Cerebellar nuclear complex (tissue), 1 donor: ENCODE measurements at regions not wholly inside any gene's neighbourhood (a gene's known extent, or its start where the extent isn't known, plus 50 kb on each side); places are given as distances from the start of the nearest gene placed in this dataset.

Experiments used
- DNase-seq, 2 experiments: peaks; one replicate each; lab custom pipeline; 2025; lab: John Stamatoyannopoulos, UW

- no peak for DNase-seq
Measured at GRCh38 chr2:157056200-157056676, 201.3 kb upstream of the GALNT5 start.

- no peak for DNase-seq
Measured at GRCh38 chr2:157058161-157058560, 199.3 kb upstream of the GALNT5 start.

DNA sequence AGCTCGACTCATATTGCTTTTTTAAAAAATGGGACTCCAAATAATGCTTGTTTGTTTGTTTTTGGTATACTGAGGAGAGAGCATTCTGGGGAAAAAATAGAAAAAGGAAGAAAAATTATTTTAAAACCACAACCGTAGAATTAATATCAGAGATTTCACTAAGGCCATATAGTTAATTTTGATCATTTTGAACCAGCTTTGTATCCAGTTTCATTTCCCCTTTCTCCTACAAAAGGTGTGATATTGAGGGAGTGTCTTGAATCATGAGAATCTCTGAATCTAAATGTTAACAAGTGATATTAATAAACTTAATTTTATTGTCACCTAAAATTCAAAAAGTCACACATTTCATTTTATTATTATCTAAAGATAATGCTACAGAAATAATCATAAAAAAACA lies 198.5 kb upstream of the GALNT5 start:
- DNase-seq, result no peak

DNA sequence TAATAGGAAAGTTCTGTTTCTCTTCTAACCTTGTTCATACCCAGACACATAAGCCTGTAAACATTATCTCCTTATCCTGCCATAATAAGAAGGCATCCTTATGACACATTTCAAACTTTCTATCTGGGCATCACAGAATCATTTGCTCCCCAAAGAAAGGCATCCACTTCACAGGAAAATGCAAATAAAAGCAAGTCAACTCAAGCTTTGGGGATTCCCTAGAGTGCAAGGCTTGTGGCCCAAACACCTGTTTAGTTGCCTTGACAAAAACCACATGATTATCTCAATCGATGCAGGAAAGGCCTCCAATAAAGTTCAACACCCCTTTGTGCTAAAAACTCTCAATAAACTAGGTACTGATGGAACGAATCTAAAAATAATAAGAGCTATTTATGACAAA lies 195.7 kb upstream of the GALNT5 start:
- no peak for DNase-seq

DNA sequence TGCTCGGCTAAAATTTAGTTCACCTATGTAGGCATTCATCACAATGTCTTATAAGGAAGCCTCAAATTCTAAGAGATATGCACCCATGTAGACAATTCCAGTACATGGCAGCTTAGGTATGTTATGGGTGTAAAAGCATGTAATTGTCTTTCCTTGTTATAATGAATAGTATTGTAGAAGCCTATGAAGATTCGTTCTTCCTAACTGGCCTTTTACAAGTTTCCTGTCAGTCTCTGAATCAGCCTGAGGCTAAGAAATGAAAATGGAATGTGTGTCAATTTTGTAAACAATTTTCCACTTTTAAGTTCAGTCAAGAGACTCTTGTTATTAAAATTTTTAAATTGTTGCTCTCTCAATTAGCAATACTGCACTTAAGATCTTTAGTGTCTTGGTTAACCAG lies 189.9 kb upstream of the GALNT5 start:
- no peak for DNase-seq

GRCh38 chr2:157068237-157068636 lies 189.3 kb upstream of the GALNT5 start:
- DNase-seq, result no peak

- DNase-seq, result peak in 1 of 2 experiments; percentile 43
Measured at GRCh38 chr2:157075924-157076323, 181.6 kb upstream of the GALNT5 start.

DNA sequence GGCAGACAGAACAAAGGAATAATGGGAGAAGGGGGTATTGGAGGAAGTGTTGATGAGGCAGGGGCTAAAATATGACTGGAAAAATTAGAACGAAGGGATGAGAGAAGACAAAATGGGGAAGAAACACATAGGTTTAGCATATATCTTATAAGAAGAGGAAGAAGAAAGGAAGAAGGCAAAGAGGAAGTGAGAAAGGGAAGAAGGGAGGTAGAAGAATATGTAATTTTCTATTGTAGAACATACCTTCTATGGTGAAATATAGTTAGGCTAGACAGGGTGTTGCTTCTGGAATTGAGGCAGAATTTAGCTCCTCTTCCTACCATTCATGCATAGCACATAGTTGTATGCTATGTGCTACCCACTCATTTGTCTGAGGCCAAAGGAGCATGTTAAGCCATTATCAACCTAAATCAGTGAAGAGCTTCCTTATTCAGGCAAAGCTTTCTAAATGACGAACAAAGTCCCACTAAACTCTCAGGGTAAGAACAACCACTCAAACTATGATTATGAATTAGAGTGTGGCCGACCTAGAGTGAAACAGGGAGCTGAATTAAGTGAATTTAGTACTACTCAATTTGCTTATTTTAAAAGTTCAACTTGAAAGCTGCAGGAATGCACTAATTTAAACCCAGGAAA lies 180.9 kb upstream of the GALNT5 start:
- no peak for DNase-seq

DNA sequence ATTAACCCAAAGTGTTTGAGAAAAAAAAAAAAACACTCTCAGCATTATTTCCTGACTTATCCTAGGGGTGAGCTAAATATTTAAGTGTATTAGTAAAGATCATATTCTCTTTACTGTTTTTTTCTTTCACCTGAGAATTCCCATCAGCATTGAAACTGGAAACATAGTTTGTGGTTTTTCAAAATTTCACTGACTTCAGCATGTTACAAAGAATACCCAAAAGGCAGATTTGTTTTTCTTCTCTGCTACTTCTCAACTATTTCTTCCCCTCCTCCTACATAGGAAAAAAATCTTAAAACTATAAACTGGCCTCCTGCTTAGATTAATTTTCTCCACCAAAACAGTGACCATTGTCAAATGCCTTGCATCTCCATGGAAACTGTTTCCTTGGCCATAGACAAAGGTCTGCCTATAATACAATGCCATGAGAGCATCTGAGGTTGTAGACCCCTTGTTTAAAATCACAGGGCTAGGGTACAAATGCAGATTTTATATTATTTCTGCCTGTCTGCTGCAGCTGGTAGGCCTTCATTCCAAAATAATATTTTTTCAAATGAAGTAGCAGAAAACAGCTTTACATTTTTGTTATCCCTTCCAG lies 179.7 kb upstream of the GALNT5 start:
- no peak for DNase-seq

- DNase-seq, result no peak
Measured at GRCh38 chr2:157082950-157083349, 174.6 kb upstream of the GALNT5 start.

- DNase-seq, result no peak
Measured at GRCh38 chr2:157085522-157085921, 172.0 kb upstream of the GALNT5 start.

- DNase-seq, result no peak
Measured at GRCh38 chr2:157087373-157088002, 170.0 kb upstream of the GALNT5 start.

GRCh38 chr2:157093666-157094065 lies 163.8 kb upstream of the GALNT5 start:
- no peak for DNase-seq

GRCh38 chr2:157105372-157105771 lies 152.1 kb upstream of the GALNT5 start:
- DNase-seq, result no peak

DNA sequence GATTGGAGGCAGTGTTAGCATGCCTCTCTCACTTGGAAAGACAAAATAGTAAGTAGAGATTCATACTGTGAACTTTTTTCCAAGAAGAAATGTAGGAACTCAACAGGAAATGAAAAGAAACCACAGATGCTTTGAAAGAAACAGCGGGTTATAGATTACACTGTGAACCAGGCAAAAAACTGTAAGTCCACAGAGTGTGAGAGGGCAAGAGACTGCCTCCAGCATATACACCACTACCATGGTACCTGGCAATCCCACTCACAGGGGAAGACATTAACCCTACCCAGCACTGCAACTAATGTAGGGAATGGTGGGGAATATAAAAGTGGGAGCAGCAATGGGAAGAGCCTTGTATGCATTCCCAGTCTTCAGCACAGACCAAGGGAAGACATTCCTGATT lies 150.6 kb upstream of the GALNT5 start:
- DNase-seq, result no peak

DNA sequence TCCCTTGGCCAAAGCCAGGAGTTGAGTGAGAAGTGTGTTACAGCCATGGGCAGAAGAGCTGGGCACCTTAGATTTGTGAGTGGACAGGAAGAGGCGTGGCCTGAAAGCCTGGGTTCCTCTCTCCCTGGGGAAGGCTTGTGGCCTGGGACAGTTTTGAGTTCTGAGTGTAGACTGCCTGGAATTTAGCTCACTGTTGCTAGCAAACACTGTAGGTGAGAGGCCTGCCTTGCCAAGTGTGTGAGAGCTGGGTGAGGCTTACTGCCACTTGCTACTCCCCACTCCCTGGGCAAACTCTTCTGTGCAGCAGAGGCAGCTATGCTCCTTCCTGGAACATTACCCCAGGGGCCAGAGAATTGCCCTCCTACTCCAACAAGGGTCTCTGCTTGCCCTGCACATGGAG lies 150.0 kb upstream of the GALNT5 start:
- DNase-seq, result no peak

- DNase-seq, result no peak
Measured at GRCh38 chr2:157107877-157108276, 149.6 kb upstream of the GALNT5 start.

- DNase-seq, result no peak
Measured at GRCh38 chr2:157122776-157123175, 134.7 kb upstream of the GALNT5 start.

DNA sequence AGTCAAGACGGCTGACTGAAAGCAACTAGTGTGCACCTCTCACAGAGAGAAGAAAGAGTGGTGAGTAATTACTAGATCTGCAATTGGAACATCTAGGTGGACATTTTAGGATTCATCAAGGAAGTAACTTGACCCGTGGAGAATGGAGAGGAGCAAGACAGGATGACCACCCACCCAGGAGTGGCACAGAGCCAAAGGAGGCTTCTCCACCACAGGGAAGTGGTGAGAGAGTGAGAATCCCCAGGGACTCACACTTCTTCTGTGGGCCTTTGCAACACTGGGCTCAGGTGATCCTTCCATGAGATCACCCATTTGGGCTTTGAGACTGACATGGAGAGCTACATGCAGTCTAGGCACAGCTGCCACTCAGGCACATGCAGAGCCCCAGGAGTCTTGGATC lies 132.8 kb upstream of the GALNT5 start:
- no peak for DNase-seq

- DNase-seq, result no peak
Measured at GRCh38 chr2:157125685-157126084, 131.8 kb upstream of the GALNT5 start.

DNA sequence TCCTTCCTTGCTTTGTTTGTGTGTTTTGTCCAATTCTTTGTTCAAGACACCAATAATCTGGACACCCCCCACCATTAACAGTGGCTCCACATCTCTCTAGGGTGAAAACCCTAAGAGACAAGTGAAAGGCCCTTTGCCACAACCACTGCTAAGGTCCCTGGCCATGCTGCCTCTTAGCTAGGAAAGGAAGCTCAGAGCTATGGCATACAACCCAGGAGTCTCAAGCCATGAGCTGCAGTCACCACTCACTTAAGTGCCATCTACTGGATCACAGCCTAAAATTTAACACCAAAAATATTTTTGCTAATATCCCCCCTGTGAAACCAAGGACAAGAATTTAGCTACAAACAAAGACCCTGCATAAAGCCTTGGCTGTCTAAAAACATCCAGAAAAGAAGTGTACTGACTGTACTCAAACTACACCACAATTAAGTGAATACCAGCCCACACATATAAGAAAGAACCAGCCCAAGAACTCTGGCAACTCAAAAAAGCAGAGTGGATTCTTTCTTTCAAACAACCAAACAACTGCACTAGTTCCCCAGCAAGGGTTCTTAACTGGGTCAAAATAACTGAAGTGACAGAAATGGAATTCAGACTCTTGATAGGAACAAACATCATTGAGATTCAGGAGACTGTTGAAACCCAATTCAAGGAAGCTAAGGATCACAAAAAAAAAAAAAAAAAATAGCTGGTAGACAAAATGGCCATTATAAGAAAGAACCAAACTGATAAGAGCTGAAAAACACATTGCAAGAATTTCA lies 130.1 kb upstream of the GALNT5 start:
- no peak for DNase-seq

DNA sequence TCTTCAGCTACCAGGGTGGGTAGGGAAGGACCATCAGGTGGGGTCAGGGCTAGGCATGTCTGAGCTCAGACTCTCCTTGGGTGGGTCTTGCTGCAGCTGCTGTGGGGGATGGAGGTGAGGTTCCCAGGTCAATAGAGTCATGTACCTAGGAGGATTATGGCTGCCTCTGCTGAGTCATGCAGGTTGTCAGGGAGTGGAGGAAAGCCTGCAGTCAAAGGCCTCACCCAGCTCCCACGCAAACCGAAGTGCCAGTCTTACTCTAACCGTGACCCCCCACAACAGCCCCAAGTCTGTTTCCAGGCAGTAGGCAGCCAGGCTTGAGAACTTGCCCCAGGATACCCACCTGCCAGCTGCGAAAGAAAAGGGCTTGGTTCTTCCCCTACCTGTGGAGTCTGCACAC lies 113.6 kb upstream of the GALNT5 start:
- no peak for DNase-seq

DNA sequence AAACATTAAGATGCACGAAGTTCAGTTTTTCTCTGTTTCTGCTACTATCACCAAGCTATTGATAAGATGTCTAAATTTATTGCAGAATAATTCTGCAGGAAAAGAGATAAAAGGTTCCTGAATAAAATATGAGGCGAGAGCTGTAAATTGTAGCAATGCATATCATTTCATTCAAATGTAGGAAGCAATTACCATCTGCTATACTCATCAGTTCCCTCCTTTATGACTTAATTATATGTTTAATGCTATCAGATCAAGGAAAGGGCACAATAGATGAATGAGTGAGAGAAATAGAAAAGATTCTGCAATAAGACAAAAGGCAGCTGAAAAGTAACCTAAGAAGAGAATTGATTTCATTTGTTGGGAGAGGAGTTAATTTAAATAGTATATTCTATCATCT lies 108.2 kb upstream of the GALNT5 start:
- DNase-seq, result no peak
